ENCODE measurements at regions not wholly inside any gene's neighbourhood (a gene's known extent, or its start where the extent isn't known, plus 50 kb on each side); places are given as distances from the start of the nearest gene placed in this dataset.

- Mint-ChIP-seq H3K36me3 (ENCODE audit: low read depth) (no peaks in the 10 kb centered on the region), H3K27me3 (no peaks in the 10 kb centered on the region), H3K27ac (no peak overlapping the region), H3K4me3 (no peak overlapping the region), H3K9me3 (peaks cover 21% of the 10 kb centered on the region), H3K4me1 (ENCODE audit: low read depth) (no peaks in the 10 kb centered on the region)
Measured at GRCh38 chr16:61391896-61392295, 644.3 kb downstream of the CDH8 start.

- no peaks in the 10 kb centered on the region for H3K4me1 Mint-ChIP-seq (ENCODE audit: low read depth)
- no peak overlapping the region for H3K27ac Mint-ChIP-seq
- H3K36me3 Mint-ChIP-seq (ENCODE audit: low read depth), result no peaks in the 10 kb centered on the region
- peaks cover 25% of the 10 kb centered on the region for H3K9me3 Mint-ChIP-seq
- no peak overlapping the region for H3K4me3 Mint-ChIP-seq
- no peaks in the 10 kb centered on the region for H3K27me3 Mint-ChIP-seq
Measured at GRCh38 chr16:61390965-61391637, 645.1 kb downstream of the CDH8 start.

GRCh38 chr16:61385392-61386071, 650.7 kb downstream of the CDH8 start:
- Mint-ChIP-seq H3K4me3 (no peak overlapping the region), H3K27ac (no peak overlapping the region), H3K36me3 (ENCODE audit: low read depth) (no peaks in the 10 kb centered on the region), H3K27me3 (no peaks in the 10 kb centered on the region), H3K4me1 (ENCODE audit: low read depth) (no peaks in the 10 kb centered on the region), H3K9me3 (peaks cover 34% of the 10 kb centered on the region)

- Mint-ChIP-seq H3K4me1 (ENCODE audit: low read depth) (no peaks in the 10 kb centered on the region), H3K27ac (no peak overlapping the region), H3K36me3 (ENCODE audit: low read depth) (no peaks in the 10 kb centered on the region), H3K27me3 (no peaks in the 10 kb centered on the region), H3K4me3 (no peak overlapping the region), H3K9me3 (peaks cover 40% of the 10 kb centered on the region)
Measured at GRCh38 chr16:61382435-61382834, 653.8 kb downstream of the CDH8 start.

- Mint-ChIP-seq H3K4me1 (ENCODE audit: low read depth) (no peaks in the 10 kb centered on the region), H3K27me3 (no peaks in the 10 kb centered on the region), H3K4me3 (no peak overlapping the region), H3K9me3 (peaks cover 31% of the 10 kb centered on the region), H3K36me3 (ENCODE audit: low read depth) (no peaks in the 10 kb centered on the region), H3K27ac (no peak overlapping the region)
Measured at GRCh38 chr16:61379311-61379710, 656.9 kb downstream of the CDH8 start.

GRCh38 chr16:61374071-61374470, 662.2 kb downstream of the CDH8 start:
- H3K36me3 Mint-ChIP-seq (ENCODE audit: low read depth), result no peaks in the 10 kb centered on the region
- H3K9me3 Mint-ChIP-seq, result peaks cover 21% of the 10 kb centered on the region
- no peaks in the 10 kb centered on the region for H3K4me1 Mint-ChIP-seq (ENCODE audit: low read depth)
- no peak overlapping the region for H3K27ac Mint-ChIP-seq
- H3K27me3 Mint-ChIP-seq, result no peaks in the 10 kb centered on the region
- no peak overlapping the region for H3K4me3 Mint-ChIP-seq

- no peaks in the 10 kb centered on the region for H3K36me3 Mint-ChIP-seq (ENCODE audit: low read depth)
- no peak overlapping the region for H3K27ac Mint-ChIP-seq
- peaks cover 21% of the 10 kb centered on the region for H3K9me3 Mint-ChIP-seq
- no peaks in the 10 kb centered on the region for H3K27me3 Mint-ChIP-seq
- H3K4me1 Mint-ChIP-seq (ENCODE audit: low read depth), result no peaks in the 10 kb centered on the region
- H3K4me3 Mint-ChIP-seq, result no peak overlapping the region
Measured at GRCh38 chr16:61371881-61372280, 664.4 kb downstream of the CDH8 start.

- peaks cover 22% of the 10 kb centered on the region for H3K9me3 Mint-ChIP-seq
- no peaks in the 10 kb centered on the region for H3K27me3 Mint-ChIP-seq
- no peak overlapping the region for H3K27ac Mint-ChIP-seq
- no peak overlapping the region for H3K4me3 Mint-ChIP-seq
- H3K36me3 Mint-ChIP-seq (ENCODE audit: low read depth), result no peaks in the 10 kb centered on the region
- no peaks in the 10 kb centered on the region for H3K4me1 Mint-ChIP-seq (ENCODE audit: low read depth)
Measured at GRCh38 chr16:61371388-61371787, 664.9 kb downstream of the CDH8 start.

GRCh38 chr16:61370564-61370963, 665.7 kb downstream of the CDH8 start:
- Mint-ChIP-seq H3K27me3 (no peaks in the 10 kb centered on the region), H3K9me3 (peaks cover 22% of the 10 kb centered on the region), H3K4me3 (no peak overlapping the region), H3K36me3 (ENCODE audit: low read depth) (no peaks in the 10 kb centered on the region), H3K27ac (no peak overlapping the region), H3K4me1 (ENCODE audit: low read depth) (no peaks in the 10 kb centered on the region)

GRCh38 chr16:61366006-61366405, 670.2 kb downstream of the CDH8 start:
- Mint-ChIP-seq H3K27me3 (no peaks in the 10 kb centered on the region), H3K4me3 (no peak overlapping the region), H3K4me1 (ENCODE audit: low read depth) (no peaks in the 10 kb centered on the region), H3K27ac (no peak overlapping the region), H3K36me3 (ENCODE audit: low read depth) (no peaks in the 10 kb centered on the region), H3K9me3 (peaks cover 18% of the 10 kb centered on the region)

- H3K36me3 Mint-ChIP-seq (ENCODE audit: low read depth), result no peaks in the 10 kb centered on the region
- no peaks in the 10 kb centered on the region for H3K27me3 Mint-ChIP-seq
- H3K4me1 Mint-ChIP-seq (ENCODE audit: low read depth), result no peaks in the 10 kb centered on the region
- peaks cover 14% of the 10 kb centered on the region for H3K9me3 Mint-ChIP-seq
- no peak overlapping the region for H3K4me3 Mint-ChIP-seq
- H3K27ac Mint-ChIP-seq, result no peak overlapping the region
Measured at GRCh38 chr16:61364990-61365389, 671.2 kb downstream of the CDH8 start.

- H3K27ac Mint-ChIP-seq, result no peak overlapping the region
- peaks cover 31% of the 10 kb centered on the region for H3K9me3 Mint-ChIP-seq
- no peak overlapping the region for H3K4me3 Mint-ChIP-seq
- H3K27me3 Mint-ChIP-seq, result no peaks in the 10 kb centered on the region
- H3K4me1 Mint-ChIP-seq (ENCODE audit: low read depth), result no peaks in the 10 kb centered on the region
- H3K36me3 Mint-ChIP-seq (ENCODE audit: low read depth), result no peaks in the 10 kb centered on the region
Measured at GRCh38 chr16:61362585-61362984, 673.7 kb downstream of the CDH8 start.

- H3K4me1 Mint-ChIP-seq (ENCODE audit: low read depth), result no peaks in the 10 kb centered on the region
- no peak overlapping the region for H3K27ac Mint-ChIP-seq
- no peaks in the 10 kb centered on the region for H3K27me3 Mint-ChIP-seq
- no peaks in the 10 kb centered on the region for H3K36me3 Mint-ChIP-seq (ENCODE audit: low read depth)
- H3K9me3 Mint-ChIP-seq, result peaks cover 11% of the 10 kb centered on the region
- H3K4me3 Mint-ChIP-seq, result no peak overlapping the region
Measured at GRCh38 chr16:61344791-61345190, 691.4 kb downstream of the CDH8 start.

GRCh38 chr16:61332461-61332860, 703.8 kb downstream of the CDH8 start:
- H3K27ac Mint-ChIP-seq, result no peak overlapping the region
- no peaks in the 10 kb centered on the region for H3K27me3 Mint-ChIP-seq

GRCh38 chr16:61324044-61324443, 712.2 kb downstream of the CDH8 start:
- Mint-ChIP-seq H3K4me1 (ENCODE audit: low read depth) (no peaks in the 10 kb centered on the region), H3K4me3 (no peak overlapping the region), H3K27me3 (no peaks in the 10 kb centered on the region), H3K9me3 (peaks cover 14% of the 10 kb centered on the region), H3K36me3 (ENCODE audit: low read depth) (no peaks in the 10 kb centered on the region), H3K27ac (no peak overlapping the region)

More at GRCh38 chr16:61332461-61332860, 703.8 kb downstream of the CDH8 start:
- no peaks in the 10 kb centered on the region for H3K36me3 Mint-ChIP-seq (ENCODE audit: low read depth)
- H3K4me3 Mint-ChIP-seq, result no peak overlapping the region
- peaks cover 12% of the 10 kb centered on the region for H3K9me3 Mint-ChIP-seq
- no peaks in the 10 kb centered on the region for H3K4me1 Mint-ChIP-seq (ENCODE audit: low read depth)

GRCh38 chr16:61323456-61323855, 712.8 kb downstream of the CDH8 start:
- Mint-ChIP-seq H3K27me3 (no peaks in the 10 kb centered on the region), H3K27ac (no peak overlapping the region), H3K4me3 (no peak overlapping the region), H3K4me1 (ENCODE audit: low read depth) (no peaks in the 10 kb centered on the region), H3K36me3 (ENCODE audit: low read depth) (no peaks in the 10 kb centered on the region), H3K9me3 (peaks cover 14% of the 10 kb centered on the region)
